Uterus (tissue), 3 donors: ENCODE measurements at regions not wholly inside any gene's neighbourhood (a gene's known extent, or its start where the extent isn't known, plus 50 kb on each side); places are given as distances from the start of the nearest gene placed in this dataset.

Experiments used
- DNase-seq, 2 donors: peaks; one replicate each; pipeline ENCODE4 v3.0.0-alpha.2; 2019 to 2020
- H3K27ac ChIP-seq, 2 donors: fragments of 200-600 bp; sonication (generic); 1 replicate in 1 of 2; 2 replicates in 1 of 2; pipeline ENCODE4 v1.5.1; 2016 to 2018
- H3K27me3 ChIP-seq, 2 donors: fragments of 200-600 bp; sonication (generic); one replicate each; pipeline ENCODE4 v1.5.1; 2018 to 2019; ENCODE audit warnings: control low read depth in 1 of 2
- H3K36me3 ChIP-seq, 2 donors: fragments of 200-600 bp; sonication (generic); one replicate each; pipeline ENCODE4 v1.5.1; 2019; ENCODE audit warnings: control low read depth in 1 of 2
- H3K4me1 ChIP-seq, 2 donors: fragments of 200-600 bp; sonication (generic); one replicate each; pipeline ENCODE4 v1.5.1; 2018 to 2019; ENCODE audit warnings: control low read depth in 1 of 2
- H3K4me3 ChIP-seq, 2 donors: fragments of 200-600 bp; sonication (generic); 1 replicate in 1 of 2; 2 replicates in 1 of 2; pipeline ENCODE4 v1.5.1; 2018 to 2019; ENCODE audit warnings: mild to moderate bottlenecking in 1 of 2
- H3K9me3 ChIP-seq, 2 donors: fragments of 200-600 bp; sonication (generic); one replicate each; pipeline ENCODE4 v1.5.1; 2019; ENCODE audit warnings: control low read depth in 1 of 2
- CTCF ChIP-seq, 4 experiments: fragments of 200-600 bp in 2 of 4; fragments of 450-650 bp in 2 of 4; sonication (generic) in 2 of 4; IDR thresholded peaks; one replicate each; pipeline ENCODE4 v1.5.1; 2016 to 2019; ENCODE audit warnings: antibody characterized with exemption in 4 of 4, mild to moderate bottlenecking in 2 of 4, moderate library complexity in 1 of 4
- POLR2A ChIP-seq, 2 donors: fragments of 450-650 bp; IDR thresholded peaks; one replicate each; pipeline ENCODE4 v1.6.1; 2016; ENCODE audit warnings: antibody characterized with exemption in 2 of 2, mild to moderate bottlenecking in 1 of 2, moderate library complexity in 1 of 2
- intact Hi-C: fragments of 100-400 bp; cut with DNase I; formaldehyde crosslinking; loops from one replicate; pipeline ENCODE4 v1.15.1; 2023; ENCODE audit warnings: low total_unique reads
- donor health status: DM: yes; HTN: yes; CAD: no.

GRCh38 chr15:49734831-49735508 lies 114.1 kb downstream of the DTWD1 start:
- TF ChIP-seq POLR2A (IDR thresholded peaks at IDR 0.05) (no peak), CTCF (IDR thresholded peaks at IDR 0.05) (no peak)
- H3K4me3 ChIP-seq, result no peak overlapping the region
- no peaks in the 10 kb centered on the region for H3K36me3 ChIP-seq
- no peak for DNase-seq
- no peaks in the 10 kb centered on the region for H3K4me1 ChIP-seq
- no peaks in the 10 kb centered on the region for H3K27me3 ChIP-seq
- H3K27ac ChIP-seq, result no peak overlapping the region
- no peaks in the 10 kb centered on the region for H3K9me3 ChIP-seq
- intact Hi-C loops, result no loop called here

GRCh38 chr15:49737127-49737526 lies 116.3 kb downstream of the DTWD1 start:
- no peak for DNase-seq
- Histone ChIP-seq H3K27ac (no peak overlapping the region), H3K36me3 (no peaks in the 10 kb centered on the region), H3K27me3 (no peaks in the 10 kb centered on the region), H3K4me3 (no peak overlapping the region), H3K9me3 (no peaks in the 10 kb centered on the region), H3K4me1 (no peaks in the 10 kb centered on the region)
- intact Hi-C loops, result no loop called here
- TF ChIP-seq POLR2A (IDR thresholded peaks at IDR 0.05) (no peak), CTCF (IDR thresholded peaks at IDR 0.05) (no peak)

- H3K4me3 ChIP-seq, result no peak overlapping the region
- H3K4me1 ChIP-seq, result no peaks in the 10 kb centered on the region
- no peaks in the 10 kb centered on the region for H3K36me3 ChIP-seq
- DNase-seq, result no peak
- no peaks in the 10 kb centered on the region for H3K9me3 ChIP-seq
- H3K27me3 ChIP-seq, result no peaks in the 10 kb centered on the region
- intact Hi-C loops, result no loop called here
- no peak for TF ChIP-seq CTCF (IDR thresholded peaks at IDR 0.05)
- no peak for TF ChIP-seq POLR2A (IDR thresholded peaks at IDR 0.05)
- no peak overlapping the region for H3K27ac ChIP-seq
Measured at GRCh38 chr15:49741712-49742111, 120.9 kb downstream of the DTWD1 start.

- Histone ChIP-seq H3K36me3 (no peaks in the 10 kb centered on the region), H3K27ac (no peak overlapping the region), H3K4me3 (no peak overlapping the region), H3K4me1 (no peaks in the 10 kb centered on the region), H3K27me3 (no peaks in the 10 kb centered on the region), H3K9me3 (no peaks in the 10 kb centered on the region)
- intact Hi-C loops, result no loop called here
- no peak for TF ChIP-seq CTCF (IDR thresholded peaks at IDR 0.05)
- TF ChIP-seq POLR2A (IDR thresholded peaks at IDR 0.05), result no peak
- DNase-seq, result no peak
Measured at GRCh38 chr15:49742381-49742780, 121.5 kb downstream of the DTWD1 start.

GRCh38 chr15:49747340-49747739 lies 126.5 kb downstream of the DTWD1 start:
- Histone ChIP-seq H3K9me3 (no peaks in the 10 kb centered on the region), H3K36me3 (no peaks in the 10 kb centered on the region), H3K27ac (no peak overlapping the region), H3K4me3 (no peak overlapping the region), H3K27me3 (no peaks in the 10 kb centered on the region), H3K4me1 (no peaks in the 10 kb centered on the region)
- TF ChIP-seq CTCF (IDR thresholded peaks at IDR 0.05), result no peak
- no peak for TF ChIP-seq POLR2A (IDR thresholded peaks at IDR 0.05)
- intact Hi-C loops, result no loop called here
- DNase-seq, result no peak
